ENCODE measurements at regions not wholly inside any gene's neighbourhood (a gene's known extent, or its start where the extent isn't known, plus 50 kb on each side); places are given as distances from the start of the nearest gene placed in this dataset.

DNA sequence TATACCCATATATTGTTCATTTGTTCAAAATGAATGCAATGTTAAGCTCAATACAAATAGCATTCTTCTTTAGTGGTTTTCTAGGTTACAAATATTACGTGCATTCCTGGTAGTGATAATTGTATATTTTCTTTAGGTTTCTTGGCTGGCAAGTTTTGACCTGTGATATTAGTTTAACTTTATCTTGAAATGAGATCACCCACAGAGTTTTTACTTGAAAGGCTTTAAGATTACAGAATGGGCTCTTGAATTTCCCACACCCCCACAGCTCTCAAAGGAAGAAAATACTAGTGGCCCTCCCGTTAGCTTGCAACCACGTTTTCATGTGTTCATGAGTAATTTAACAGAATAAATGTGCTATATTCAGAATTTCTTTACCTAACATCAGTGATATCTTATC is 1315.5 kb upstream of the GJE1 start:
- Histone ChIP-seq H3K27ac (ENCODE audit: low read length) (no peak overlapping the region), H4K20me1 (ENCODE audit: insufficient read depth) (no peaks in the 10 kb centered on the region), H2AFZ (ENCODE audit: low read depth, low read length) (no peak overlapping the region), H3F3A (ENCODE audit: insufficient read depth, low read length, poor library complexity, severe bottlenecking) (peaks cover 4% of the 10 kb centered on the region), H3K4me3 (ENCODE audit: low read length) (no peak overlapping the region), H3K79me2 (replicated peaks; ENCODE audit: insufficient read depth, low read length) (no peaks in the 10 kb centered on the region), H3K36me3 (ENCODE audit: insufficient read depth, low read length) (no peaks in the 10 kb centered on the region), H3K9me3 (ENCODE audit: low read length) (no peaks in the 10 kb centered on the region), H3K9me2 (ENCODE audit: insufficient read depth, low read length) (no peaks in the 10 kb centered on the region), H3K27me3 (ENCODE audit: insufficient read depth, low read depth, low read length) (no peaks in the 10 kb centered on the region), H3K9ac (ENCODE audit: low read length) (no peak overlapping the region), H3K4me2 (ENCODE audit: low read length) (no peak overlapping the region)
- TF ChIP-seq TAF1 (IDR thresholded peaks at IDR 0.05; ENCODE audit: low read depth) = no peak
- TF ChIP-seq, protein P1, sequence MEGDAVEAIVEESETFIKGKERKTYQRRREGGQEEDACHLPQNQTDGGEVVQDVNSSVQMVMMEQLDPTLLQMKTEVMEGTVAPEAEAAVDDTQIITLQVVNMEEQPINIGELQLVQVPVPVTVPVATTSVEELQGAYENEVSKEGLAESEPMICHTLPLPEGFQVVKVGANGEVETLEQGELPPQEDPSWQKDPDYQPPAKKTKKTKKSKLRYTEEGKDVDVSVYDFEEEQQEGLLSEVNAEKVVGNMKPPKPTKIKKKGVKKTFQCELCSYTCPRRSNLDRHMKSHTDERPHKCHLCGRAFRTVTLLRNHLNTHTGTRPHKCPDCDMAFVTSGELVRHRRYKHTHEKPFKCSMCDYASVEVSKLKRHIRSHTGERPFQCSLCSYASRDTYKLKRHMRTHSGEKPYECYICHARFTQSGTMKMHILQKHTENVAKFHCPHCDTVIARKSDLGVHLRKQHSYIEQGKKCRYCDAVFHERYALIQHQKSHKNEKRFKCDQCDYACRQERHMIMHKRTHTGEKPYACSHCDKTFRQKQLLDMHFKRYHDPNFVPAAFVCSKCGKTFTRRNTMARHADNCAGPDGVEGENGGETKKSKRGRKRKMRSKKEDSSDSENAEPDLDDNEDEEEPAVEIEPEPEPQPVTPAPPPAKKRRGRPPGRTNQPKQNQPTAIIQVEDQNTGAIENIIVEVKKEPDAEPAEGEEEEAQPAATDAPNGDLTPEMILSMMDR (IDR thresholded peaks at IDR 0.05; ENCODE audit: poor library complexity, severe bottlenecking) = no peak
- no peak for TF ChIP-seq RAD21 (conservative IDR thresholded peaks at IDR 0.05)
- no peak for TF ChIP-seq SMC3 (conservative IDR thresholded peaks at IDR 0.05; ENCODE audit: poor library complexity)
- TF ChIP-seq, protein P2, sequence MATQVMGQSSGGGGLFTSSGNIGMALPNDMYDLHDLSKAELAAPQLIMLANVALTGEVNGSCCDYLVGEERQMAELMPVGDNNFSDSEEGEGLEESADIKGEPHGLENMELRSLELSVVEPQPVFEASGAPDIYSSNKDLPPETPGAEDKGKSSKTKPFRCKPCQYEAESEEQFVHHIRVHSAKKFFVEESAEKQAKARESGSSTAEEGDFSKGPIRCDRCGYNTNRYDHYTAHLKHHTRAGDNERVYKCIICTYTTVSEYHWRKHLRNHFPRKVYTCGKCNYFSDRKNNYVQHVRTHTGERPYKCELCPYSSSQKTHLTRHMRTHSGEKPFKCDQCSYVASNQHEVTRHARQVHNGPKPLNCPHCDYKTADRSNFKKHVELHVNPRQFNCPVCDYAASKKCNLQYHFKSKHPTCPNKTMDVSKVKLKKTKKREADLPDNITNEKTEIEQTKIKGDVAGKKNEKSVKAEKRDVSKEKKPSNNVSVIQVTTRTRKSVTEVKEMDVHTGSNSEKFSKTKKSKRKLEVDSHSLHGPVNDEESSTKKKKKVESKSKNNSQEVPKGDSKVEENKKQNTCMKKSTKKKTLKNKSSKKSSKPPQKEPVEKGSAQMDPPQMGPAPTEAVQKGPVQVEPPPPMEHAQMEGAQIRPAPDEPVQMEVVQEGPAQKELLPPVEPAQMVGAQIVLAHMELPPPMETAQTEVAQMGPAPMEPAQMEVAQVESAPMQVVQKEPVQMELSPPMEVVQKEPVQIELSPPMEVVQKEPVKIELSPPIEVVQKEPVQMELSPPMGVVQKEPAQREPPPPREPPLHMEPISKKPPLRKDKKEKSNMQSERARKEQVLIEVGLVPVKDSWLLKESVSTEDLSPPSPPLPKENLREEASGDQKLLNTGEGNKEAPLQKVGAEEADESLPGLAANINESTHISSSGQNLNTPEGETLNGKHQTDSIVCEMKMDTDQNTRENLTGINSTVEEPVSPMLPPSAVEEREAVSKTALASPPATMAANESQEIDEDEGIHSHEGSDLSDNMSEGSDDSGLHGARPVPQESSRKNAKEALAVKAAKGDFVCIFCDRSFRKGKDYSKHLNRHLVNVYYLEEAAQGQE (IDR thresholded peaks at IDR 0.05; ENCODE audit: borderline replicate concordance) = no peak
- no peak for TF ChIP-seq EP300 (conservative IDR thresholded peaks at IDR 0.05; ENCODE audit: poor library complexity, severe bottlenecking)
- TF ChIP-seq POLR2AphosphoS5 (IDR thresholded peaks at IDR 0.05) = no peak
- TF ChIP-seq EZH2 (IDR thresholded peaks at IDR 0.05; ENCODE audit: borderline replicate concordance, insufficient read depth, low read length, poor library complexity, severe bottlenecking) = no peak
- no peak for TF ChIP-seq MXI1 (conservative IDR thresholded peaks at IDR 0.05; ENCODE audit: poor library complexity, severe bottlenecking)

DNA sequence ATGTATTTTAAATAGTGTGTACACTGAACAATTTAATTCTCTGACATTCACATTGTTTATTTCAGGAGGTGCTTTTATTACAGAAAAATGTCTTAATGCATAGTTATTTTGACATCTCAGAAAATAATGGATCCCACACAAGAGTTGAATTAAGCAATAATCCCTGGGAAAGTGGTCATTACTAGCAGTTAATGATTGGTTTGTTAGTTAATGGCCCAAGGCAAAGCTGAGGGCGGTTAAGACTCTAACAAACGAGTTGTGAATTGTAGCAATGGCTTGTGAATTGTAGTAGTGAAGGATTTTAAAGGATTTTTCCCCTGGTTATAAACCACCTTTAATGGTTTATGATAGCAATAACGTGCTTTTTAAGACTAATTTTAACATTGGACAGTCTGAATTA is 1316.0 kb upstream of the GJE1 start:
- H3F3A ChIP-seq (ENCODE audit: insufficient read depth, low read length, poor library complexity, severe bottlenecking) = peaks cover 4% of the 10 kb centered on the region
- no peaks in the 10 kb centered on the region for H3K79me2 ChIP-seq (replicated peaks; ENCODE audit: insufficient read depth, low read length)
- no peak overlapping the region for H3K4me3 ChIP-seq (ENCODE audit: low read length)
- TF ChIP-seq EZH2 (IDR thresholded peaks at IDR 0.05; ENCODE audit: borderline replicate concordance, insufficient read depth, low read length, poor library complexity, severe bottlenecking) (no peak), EP300 (conservative IDR thresholded peaks at IDR 0.05; ENCODE audit: poor library complexity, severe bottlenecking) (no peak), MXI1 (conservative IDR thresholded peaks at IDR 0.05; ENCODE audit: poor library complexity, severe bottlenecking) (no peak)
- no peaks in the 10 kb centered on the region for H3K36me3 ChIP-seq (ENCODE audit: insufficient read depth, low read length)
- no peaks in the 10 kb centered on the region for H4K20me1 ChIP-seq (ENCODE audit: insufficient read depth)
- no peak overlapping the region for H3K4me2 ChIP-seq (ENCODE audit: low read length)
- no peaks in the 10 kb centered on the region for H3K9me2 ChIP-seq (ENCODE audit: insufficient read depth, low read length)
- H3K9ac ChIP-seq (ENCODE audit: low read length) = no peak overlapping the region
- H2AFZ ChIP-seq (ENCODE audit: low read depth, low read length) = no peak overlapping the region
- H3K27ac ChIP-seq (ENCODE audit: low read length) = no peak overlapping the region
- H3K27me3 ChIP-seq (ENCODE audit: insufficient read depth, low read depth, low read length) = no peaks in the 10 kb centered on the region
- no peaks in the 10 kb centered on the region for H3K9me3 ChIP-seq (ENCODE audit: low read length)

DNA sequence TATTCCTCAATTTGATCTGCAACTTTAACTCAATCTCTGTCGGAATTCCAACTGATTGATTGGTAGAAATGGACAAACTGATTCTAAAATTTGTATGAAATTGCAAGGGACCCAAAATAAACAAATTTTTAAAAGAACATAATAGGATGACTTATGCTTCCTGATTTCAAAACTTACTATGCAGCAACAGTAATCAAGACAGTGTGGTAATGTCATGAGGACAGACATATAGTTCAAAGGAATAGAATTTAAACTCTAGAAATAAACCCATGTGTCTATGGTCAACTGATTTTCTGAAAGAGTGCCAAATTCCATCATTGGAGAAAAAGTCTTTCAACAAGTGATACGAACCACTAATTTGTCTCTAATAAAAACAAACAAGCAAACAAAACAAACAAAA is 1320.1 kb upstream of the GJE1 start:
- Histone ChIP-seq H3K9me2 (ENCODE audit: insufficient read depth, low read length) (no peaks in the 10 kb centered on the region), H2AFZ (ENCODE audit: low read depth, low read length) (no peak overlapping the region), H3K27ac (ENCODE audit: low read length) (no peak overlapping the region), H3F3A (ENCODE audit: insufficient read depth, low read length, poor library complexity, severe bottlenecking) (peaks cover 4% of the 10 kb centered on the region), H3K27me3 (ENCODE audit: insufficient read depth, low read depth, low read length) (no peaks in the 10 kb centered on the region), H3K4me3 (ENCODE audit: low read length) (no peak overlapping the region), H3K9me3 (ENCODE audit: low read length) (no peaks in the 10 kb centered on the region), H3K4me2 (ENCODE audit: low read length) (no peak overlapping the region), H3K36me3 (ENCODE audit: insufficient read depth, low read length) (no peaks in the 10 kb centered on the region), H3K79me2 (replicated peaks; ENCODE audit: insufficient read depth, low read length) (no peaks in the 10 kb centered on the region), H3K9ac (ENCODE audit: low read length) (no peak overlapping the region), H4K20me1 (ENCODE audit: insufficient read depth) (no peaks in the 10 kb centered on the region)
- TF ChIP-seq RAD21 (conservative IDR thresholded peaks at IDR 0.05) (no peak), EZH2 (IDR thresholded peaks at IDR 0.05; ENCODE audit: borderline replicate concordance, insufficient read depth, low read length, poor library complexity, severe bottlenecking) (no peak), EP300 (conservative IDR thresholded peaks at IDR 0.05; ENCODE audit: poor library complexity, severe bottlenecking) (no peak), SMC3 (conservative IDR thresholded peaks at IDR 0.05; ENCODE audit: poor library complexity) (no peak), TAF1 (IDR thresholded peaks at IDR 0.05; ENCODE audit: low read depth) (no peak), POLR2AphosphoS5 (IDR thresholded peaks at IDR 0.05) (no peak), MXI1 (conservative IDR thresholded peaks at IDR 0.05; ENCODE audit: poor library complexity, severe bottlenecking) (no peak)
- TF ChIP-seq, protein P1 (IDR thresholded peaks at IDR 0.05; ENCODE audit: poor library complexity, severe bottlenecking) = no peak
- TF ChIP-seq, protein P2 (IDR thresholded peaks at IDR 0.05; ENCODE audit: borderline replicate concordance) = no peak

All from neural cell (in vitro differentiated cells).